AG04449 (cell line): ENCODE measurements at regions not wholly inside any gene's neighbourhood (a gene's known extent, or its start where the extent isn't known, plus 50 kb on each side); places are given as distances from the start of the nearest gene placed in this dataset.

Experiments used
- CTCF ChIA-PET: fragments of 350-600 bp; formaldehyde crosslinking; extraction: SDS; loops from one replicate; lab custom pipeline; 2021; ENCODE audit warnings: antibody characterized with exemption; lab: Yijun Ruan, JAX
- POLR2A ChIA-PET: fragments of 400-600, 350-600 bp; formaldehyde crosslinking; extraction: SDS; loops from one replicate; lab custom pipeline; 2020; ENCODE audit warnings: antibody characterized with exemption, inconsistent platforms; lab: Yijun Ruan, JAX
- DNase-seq: peaks from one replicate; pipeline ENCODE4 v3.0.0-alpha.2; 2010; ENCODE audit warnings: low read depth, low spot score
- H3K4me3 ChIP-seq: 2 replicates; pipeline ENCODE4 v1.5.1; 2011; ENCODE audit warnings: low read depth, mild to moderate bottlenecking, control low read depth, low read length
- CTCF ChIP-seq: IDR thresholded peaks from one replicate; pipeline ENCODE4 v1.5.1; 2011; ENCODE audit warnings: mild to moderate bottlenecking, moderate library complexity, low read length, control low read depth, inconsistent platforms; ENCODE audit not compliant: insufficient read depth; ENCODE audit errors: missing control alignments

DNA sequence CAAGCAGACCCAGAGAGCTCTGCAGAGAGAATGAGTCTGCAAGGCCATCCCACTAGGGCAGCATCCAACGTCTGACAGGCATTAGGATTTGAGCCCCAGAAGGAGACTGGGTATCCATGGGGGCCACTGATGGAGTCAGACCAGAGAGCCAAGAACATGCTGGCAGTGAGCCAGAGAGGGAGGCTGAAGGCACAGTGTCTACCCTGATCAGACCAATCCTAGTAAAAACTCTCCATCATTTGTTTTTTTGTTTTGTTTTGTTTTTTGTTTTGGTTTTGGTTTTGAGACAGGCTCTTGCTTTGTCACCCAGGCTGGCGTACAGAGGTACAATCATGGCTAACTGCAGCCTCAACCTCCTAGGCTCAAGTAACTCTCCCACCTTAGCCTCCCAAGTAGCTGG lies 133.1 kb upstream of the LYZL2 start:
- no peak for DNase-seq
- POLR2A ChIA-PET = no interaction called here
- no peak overlapping the region for H3K4me3 ChIP-seq
- TF ChIP-seq CTCF = no peak
- CTCF ChIA-PET = no interaction called here

DNA sequence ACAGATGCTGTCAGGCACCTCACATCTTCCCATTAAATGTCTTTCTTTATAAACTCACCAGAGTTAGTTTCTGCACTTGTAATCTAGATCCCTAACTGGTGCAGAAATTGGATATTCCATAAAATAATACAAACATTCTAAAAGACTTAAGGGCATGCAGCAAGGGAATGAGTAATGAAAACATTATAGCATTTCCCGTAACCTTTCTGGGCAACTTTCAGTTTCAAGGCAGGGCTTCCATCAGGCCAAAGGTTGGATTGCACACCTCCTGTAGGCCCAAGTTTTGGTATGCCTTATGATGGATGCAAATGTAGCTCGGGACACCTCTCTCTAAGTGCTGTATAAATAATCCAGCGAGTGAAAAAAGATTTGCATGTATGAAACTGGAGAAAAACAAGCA lies 129.9 kb upstream of the LYZL2 start:
- H3K4me3 ChIP-seq = no peak overlapping the region
- CTCF ChIA-PET = interaction anchor here (0.6 to 1.7 kb wide), 4 partner anchors 10 to 88 kb away, joined by 3 to 5 read pairs (median 4); no protein-coding TSS in a partner anchor
- DNase-seq = no peak
- POLR2A ChIA-PET = no interaction called here
- no peak for TF ChIP-seq CTCF

GRCh38 chr10:30758338-30758737 lies 128.8 kb upstream of the LYZL2 start:
- ChIA-PET POLR2A (no interaction called here), CTCF (interaction anchor here (1.1 to 1.7 kb wide), 2 partner anchors 9 to 71 kb away, joined by 3 to 4 read pairs; no protein-coding TSS in a partner anchor)
- TF ChIP-seq CTCF = no peak
- H3K4me3 ChIP-seq = no peak overlapping the region
- DNase-seq = no peak

- no peak for DNase-seq
- no peak for TF ChIP-seq CTCF
- no peak overlapping the region for H3K4me3 ChIP-seq
- CTCF ChIA-PET = no interaction called here
- POLR2A ChIA-PET = no interaction called here
These were observed 127.3 kb upstream of the LYZL2 start for GRCh38 chr10:30756896-30757295.

DNA sequence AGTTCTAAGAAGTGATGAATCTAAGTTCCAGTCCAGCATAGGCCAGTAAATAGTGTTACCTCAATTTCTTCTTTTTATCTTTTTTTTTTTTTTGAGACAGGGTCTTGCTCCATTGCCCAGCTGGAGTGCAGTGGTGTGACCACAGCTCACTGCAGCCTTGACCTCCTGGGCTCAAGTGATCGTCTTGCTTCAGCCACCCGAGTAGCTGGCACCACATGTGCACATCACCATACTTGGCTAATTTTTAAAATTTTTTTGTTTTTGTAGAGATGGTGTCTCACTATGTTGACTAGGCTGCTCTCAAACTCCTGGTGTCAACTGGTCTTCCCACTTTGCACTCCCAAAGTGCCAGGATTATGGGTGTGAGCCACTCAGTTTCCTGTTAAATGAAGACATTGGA lies 126.6 kb upstream of the LYZL2 start:
- no peak overlapping the region for H3K4me3 ChIP-seq
- no peak for TF ChIP-seq CTCF
- POLR2A ChIA-PET = no interaction called here
- CTCF ChIA-PET = interaction anchor here (1.1 to 1.2 kb wide), 2 partner anchors 8 to 557 kb away, joined by 3 to 4 read pairs; no protein-coding TSS in a partner anchor
- no peak for DNase-seq

- ChIA-PET POLR2A (interaction anchor here (1.3 kb wide), 2 partner anchors 12 to 18 kb away, joined by 3 to 6 read pairs; no protein-coding TSS in a partner anchor), CTCF (interaction anchor here (0.7 to 1.2 kb wide), 3 partner anchors 9 to 736 kb away, joined by 3 to 4 read pairs (median 3); no protein-coding TSS in a partner anchor)
- TF ChIP-seq CTCF = no peak
- no peak for DNase-seq
- H3K4me3 ChIP-seq = no peak overlapping the region
These were observed 125.9 kb upstream of the LYZL2 start for GRCh38 chr10:30755441-30755953.
